Endothelial cell of umbilical vein (primary cell): ENCODE measurements at regions not wholly inside any gene's neighbourhood (a gene's known extent, or its start where the extent isn't known, plus 50 kb on each side); places are given as distances from the start of the nearest gene placed in this dataset.

ENCODE experiments used
- BruUV-seq: library from RNA; stranded (reverse); fragments of 400-500 nt; replicated peaks from 2 replicates; lab custom pipeline; 2021; lab: Mats Ljungman, UMichigan
- CTCF ChIA-PET: fragments of 300-600, 350-600 bp; sonication (Branson Sonifier 250); formaldehyde crosslinking; loops from one replicate; lab custom pipeline; 2021; ENCODE audit warnings: antibody characterized with exemption, inconsistent platforms; lab: Charles Lee
- POLR2A ChIA-PET: fragments of 300-600, 350-600 bp; sonication (Branson Sonifier 250); formaldehyde crosslinking; loops from one replicate; lab custom pipeline; 2021; ENCODE audit warnings: antibody characterized with exemption, inconsistent platforms; lab: Charles Lee
- DNase-seq: peaks from one replicate; pipeline ENCODE4 v3.0.0-alpha.2; 2011; ENCODE audit warnings: low read depth, low spot score
- FAIRE-seq: peaks from 2 replicates; lab custom pipeline; 2011; peaks lifted over from hg19 to GRCh38; lab: Jason Lieb, UNC
- H2AFZ ChIP-seq: 2 replicates; pipeline ENCODE4 v1.6.0; 2012; ENCODE audit warnings: low read depth, low read length, control low read depth, inconsistent platforms
- H3K27ac ChIP-seq: 2 replicates; pipeline ENCODE4 v1.5.1; 2011; ENCODE audit warnings: low read depth, mild to moderate bottlenecking, control low read depth, low read length, moderate library complexity; ENCODE audit not compliant: insufficient read depth
- H3K27me3 ChIP-seq, 2 experiments: 2 replicates each; pipeline versions ENCODE4 v1.6.0 to v1.6.1; 2011; ENCODE audit warnings: low read length in 2 of 2, mixed read lengths in 1 of 2; ENCODE audit not compliant: control insufficient read depth in 2 of 2, insufficient read depth in 2 of 2
- H3K36me3 ChIP-seq, 2 experiments: 2 replicates in 1 of 2; 3 replicates in 1 of 2; pipeline ENCODE4 v1.5.1; 2011; ENCODE audit warnings: low read length in 2 of 2, mild to moderate bottlenecking in 1 of 2, moderate library complexity in 1 of 2; ENCODE audit not compliant: control insufficient read depth in 2 of 2, insufficient read depth in 2 of 2; ENCODE audit errors: extremely low read depth in 1 of 2
- H3K4me1 ChIP-seq: 3 replicates; pipeline ENCODE4 v1.5.1; 2011; ENCODE audit warnings: mild to moderate bottlenecking, low read length; ENCODE audit not compliant: control insufficient read depth, insufficient read depth; ENCODE audit errors: extremely low read depth
- H3K4me2 ChIP-seq: 2 replicates; pipeline ENCODE4 v1.6.1; 2011; ENCODE audit warnings: low read length, control low read depth, mixed read lengths; ENCODE audit not compliant: insufficient read depth
- H3K4me3 ChIP-seq, 3 experiments: fragments of 200-600 bp in 1 of 3; sonication (generic), shearing (Covaris generic) in 1 of 3; replicated peaks in 1 of 3; 2 replicates each; pipeline ENCODE4 v1.5.1; 2011 to 2016; ENCODE audit warnings: control low read depth in 3 of 3, low read length in 3 of 3, mild to moderate bottlenecking in 2 of 3, inconsistent platforms in 1 of 3, low read depth in 1 of 3, moderate library complexity in 1 of 3; ENCODE audit not compliant: insufficient read depth in 1 of 3
- H3K79me2 ChIP-seq: 2 replicates; pipeline ENCODE4 v1.6.0; 2012; ENCODE audit warnings: low read length, inconsistent platforms; ENCODE audit not compliant: control insufficient read depth, insufficient read depth
- H3K9ac ChIP-seq: replicated peaks from 2 replicates; pipeline ENCODE3; 2011; ENCODE audit warnings: low read length, control low read depth; ENCODE audit not compliant: insufficient read depth; ENCODE audit errors: extremely low read depth
- H3K9me1 ChIP-seq: replicated peaks from 3 replicates; pipeline ENCODE4 v1.6.0; 2011; ENCODE audit warnings: mild to moderate bottlenecking, low read length; ENCODE audit not compliant: control insufficient read depth, insufficient read depth; ENCODE audit errors: extremely low read depth
- H3K9me3 ChIP-seq: replicated peaks from 2 replicates; pipeline ENCODE4 v1.5.1; 2012; ENCODE audit warnings: low read length, inconsistent platforms; ENCODE audit not compliant: control insufficient read depth, insufficient read depth
- H4K20me1 ChIP-seq: replicated peaks from 2 replicates; pipeline ENCODE3; 2011; ENCODE audit warnings: mild to moderate bottlenecking, low read length; ENCODE audit not compliant: control insufficient read depth, insufficient read depth; ENCODE audit errors: extremely low read depth
- CTCF ChIP-seq, 2 donors: IDR thresholded peaks; 1 replicate in 1 of 2; 2 replicates in 1 of 2; pipeline ENCODE4 v1.5.1; 2011; ENCODE audit warnings: low read length in 2 of 2, mild to moderate bottlenecking in 2 of 2, moderate library complexity in 2 of 2, control low read depth in 1 of 2, inconsistent platforms in 1 of 2, low read depth in 1 of 2; ENCODE audit not compliant: insufficient read depth in 1 of 2; ENCODE audit errors: extremely low read depth in 1 of 2
- EZH2 ChIP-seq: IDR thresholded peaks from 2 replicates; pipeline ENCODE4 v1.6.1; 2012; ENCODE audit warnings: borderline replicate concordance, low read depth, mild to moderate bottlenecking, moderate library complexity, low read length, inconsistent platforms; ENCODE audit not compliant: severe bottlenecking
- FOS ChIP-seq: IDR thresholded peaks from 2 replicates; pipeline ENCODE4 v1.6.1; 2011; ENCODE audit warnings: mild to moderate bottlenecking, low read length, moderate library complexity, borderline replicate concordance; ENCODE audit not compliant: insufficient read depth
- GATA2 ChIP-seq: IDR thresholded peaks from 2 replicates; pipeline ENCODE4 v1.7.0; 2011; ENCODE audit warnings: low read depth, mild to moderate bottlenecking, moderate library complexity, mixed read lengths, low read length; ENCODE audit not compliant: insufficient read length, insufficient read depth
- JUN ChIP-seq: IDR thresholded peaks from 2 replicates; pipeline ENCODE4 v1.6.1; 2011; ENCODE audit warnings: borderline replicate concordance, low read depth; ENCODE audit not compliant: insufficient read length, insufficient read depth
- MAX ChIP-seq: IDR thresholded peaks from 2 replicates; pipeline ENCODE4 v1.6.1; 2011; ENCODE audit not compliant: insufficient read depth, insufficient read length
- MYC ChIP-seq: IDR thresholded peaks from one replicate; pipeline ENCODE4 v1.6.1; 2011; ENCODE audit warnings: mild to moderate bottlenecking, low read depth, low read length
- POLR2A ChIP-seq: IDR thresholded peaks from 2 replicates; pipeline ENCODE4 v1.6.1; 2012; ENCODE audit warnings: low read depth, mild to moderate bottlenecking, control low read depth, low read length
- POLR2AphosphoS5 ChIP-seq: IDR thresholded peaks from 2 replicates; pipeline ENCODE4 v1.6.1; 2012; ENCODE audit warnings: low read depth, mild to moderate bottlenecking, control low read depth, low read length, moderate library complexity; ENCODE audit not compliant: insufficient read depth
- dilution Hi-C: fragments of 300-500 bp; cut with MboI; formaldehyde crosslinking; loops from one replicate; pipeline ENCODE4 v1.15.0; 2019; ENCODE audit warnings: low sequenced_read_pairs; ENCODE audit not compliant: extremely low pct_ligation_motif_present
- intact Hi-C: fragments of 100-400 bp; cut with micrococcal nuclease; formaldehyde crosslinking; loops from one replicate; pipeline ENCODE4 v1.10.0; 2022

GRCh38 chr6:109894181-109894580 is 83.9 kb upstream of the GPR6 start:
- no TSS peak for BruUV-seq
- DNase-seq = no peak
- H3K9me1 ChIP-seq = no peaks in the 10 kb centered on the region
- H3K4me2 ChIP-seq = no peak overlapping the region
- dilution Hi-C loops (no loop called here), intact Hi-C loops (no loop called here)
- FAIRE-seq = no peak
- H2AFZ ChIP-seq = no peak overlapping the region
- no peak overlapping the region for H3K9ac ChIP-seq
- peaks cover 0 to 3% of the 10 kb centered on the region in 2 experiments for H3K27me3 ChIP-seq
- CTCF ChIA-PET = no interaction called here
- no peaks in the 10 kb centered on the region for H3K4me1 ChIP-seq
- no peaks in the 10 kb centered on the region for H3K36me3 ChIP-seq
- no peak for TF ChIP-seq POLR2AphosphoS5
- no peak for TF ChIP-seq MAX
- no peak for TF ChIP-seq JUN
- TF ChIP-seq MYC = no peak
- TF ChIP-seq CTCF (IDR thresholded peaks at IDR 0.05; ENCODE audit: extremely low read depth in 1 of 2, insufficient read depth in 1 of 2, low read depth in 1 of 2, low read length in 2 of 2) = no peak
- TF ChIP-seq EZH2 = no peak
- TF ChIP-seq FOS = no peak
- TF ChIP-seq POLR2A = no peak
- TF ChIP-seq GATA2 = no peak
- H3K9me3 ChIP-seq = no peaks in the 10 kb centered on the region
- H4K20me1 ChIP-seq = no peaks in the 10 kb centered on the region
- POLR2A ChIA-PET = no interaction called here
- H3K79me2 ChIP-seq = no peaks in the 10 kb centered on the region
- no peak overlapping the region for H3K4me3 ChIP-seq
- no peak overlapping the region for H3K27ac ChIP-seq
